ENCODE measurements at regions not wholly inside any gene's neighbourhood (a gene's known extent, or its start where the extent isn't known, plus 50 kb on each side); places are given as distances from the start of the nearest gene placed in this dataset.

GRCh38 chr18:69143084-69143483 lies 257.6 kb upstream of the DOK6 start:
- TF ChIP-seq, protein P1, sequence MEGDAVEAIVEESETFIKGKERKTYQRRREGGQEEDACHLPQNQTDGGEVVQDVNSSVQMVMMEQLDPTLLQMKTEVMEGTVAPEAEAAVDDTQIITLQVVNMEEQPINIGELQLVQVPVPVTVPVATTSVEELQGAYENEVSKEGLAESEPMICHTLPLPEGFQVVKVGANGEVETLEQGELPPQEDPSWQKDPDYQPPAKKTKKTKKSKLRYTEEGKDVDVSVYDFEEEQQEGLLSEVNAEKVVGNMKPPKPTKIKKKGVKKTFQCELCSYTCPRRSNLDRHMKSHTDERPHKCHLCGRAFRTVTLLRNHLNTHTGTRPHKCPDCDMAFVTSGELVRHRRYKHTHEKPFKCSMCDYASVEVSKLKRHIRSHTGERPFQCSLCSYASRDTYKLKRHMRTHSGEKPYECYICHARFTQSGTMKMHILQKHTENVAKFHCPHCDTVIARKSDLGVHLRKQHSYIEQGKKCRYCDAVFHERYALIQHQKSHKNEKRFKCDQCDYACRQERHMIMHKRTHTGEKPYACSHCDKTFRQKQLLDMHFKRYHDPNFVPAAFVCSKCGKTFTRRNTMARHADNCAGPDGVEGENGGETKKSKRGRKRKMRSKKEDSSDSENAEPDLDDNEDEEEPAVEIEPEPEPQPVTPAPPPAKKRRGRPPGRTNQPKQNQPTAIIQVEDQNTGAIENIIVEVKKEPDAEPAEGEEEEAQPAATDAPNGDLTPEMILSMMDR (conservative IDR thresholded peaks at IDR 0.05; ENCODE audit: low read depth, low read length): no peak
- TF ChIP-seq EZH2phosphoT487 (IDR thresholded peaks at IDR 0.05; ENCODE audit: borderline replicate concordance, low read length) (no peak), EZH2 (IDR thresholded peaks at IDR 0.05; ENCODE audit: low read length, unreplicated experiment) (no peak)
